OCI-LY1 (cell line): ENCODE measurements at regions not wholly inside any gene's neighbourhood (a gene's known extent, or its start where the extent isn't known, plus 50 kb on each side); places are given as distances from the start of the nearest gene placed in this dataset.

Source experiments
- EZH2 ChIP-seq: fragments of 200-600 bp; sonication (generic), shearing (Covaris generic); IDR thresholded peaks from 2 replicates; pipeline ENCODE4 v1.8.0; 2017; ENCODE audit warnings: borderline replicate concordance, mixed run types, mild to moderate bottlenecking, antibody characterized with exemption, low read length, moderate library complexity, mixed read lengths
- TF ChIP-seq, protein P1 (sequence below): fragments of 200-600 bp; sonication (generic), shearing (Covaris generic); IDR thresholded peaks from 2 replicates; pipeline ENCODE4 v1.5.1; 2017; ENCODE audit warnings: mild to moderate bottlenecking, antibody characterized with exemption, low read length, moderate library complexity, mixed read lengths

DNA sequence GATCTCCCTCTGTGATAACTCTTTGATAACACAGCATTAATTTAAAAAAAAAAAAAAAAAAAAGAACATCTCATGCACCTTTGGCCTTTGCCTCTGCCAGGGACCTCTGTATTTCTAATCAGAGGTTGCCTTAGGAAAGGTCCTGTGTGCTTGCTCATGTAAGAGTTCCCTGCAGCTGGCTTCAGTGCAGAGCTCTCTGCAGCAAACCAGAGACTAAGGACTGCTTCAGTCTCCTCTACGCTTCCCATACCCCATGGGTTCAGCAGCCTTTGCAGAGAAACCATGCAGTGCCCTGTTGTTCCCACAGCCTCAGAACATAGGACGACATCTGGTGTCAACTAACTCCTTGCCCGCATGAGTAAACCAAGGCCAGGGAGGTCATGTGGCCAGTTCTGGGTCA is 236.6 kb upstream of the KLHL29 start:
- TF ChIP-seq EZH2, result no peak
- TF ChIP-seq, protein P1, sequence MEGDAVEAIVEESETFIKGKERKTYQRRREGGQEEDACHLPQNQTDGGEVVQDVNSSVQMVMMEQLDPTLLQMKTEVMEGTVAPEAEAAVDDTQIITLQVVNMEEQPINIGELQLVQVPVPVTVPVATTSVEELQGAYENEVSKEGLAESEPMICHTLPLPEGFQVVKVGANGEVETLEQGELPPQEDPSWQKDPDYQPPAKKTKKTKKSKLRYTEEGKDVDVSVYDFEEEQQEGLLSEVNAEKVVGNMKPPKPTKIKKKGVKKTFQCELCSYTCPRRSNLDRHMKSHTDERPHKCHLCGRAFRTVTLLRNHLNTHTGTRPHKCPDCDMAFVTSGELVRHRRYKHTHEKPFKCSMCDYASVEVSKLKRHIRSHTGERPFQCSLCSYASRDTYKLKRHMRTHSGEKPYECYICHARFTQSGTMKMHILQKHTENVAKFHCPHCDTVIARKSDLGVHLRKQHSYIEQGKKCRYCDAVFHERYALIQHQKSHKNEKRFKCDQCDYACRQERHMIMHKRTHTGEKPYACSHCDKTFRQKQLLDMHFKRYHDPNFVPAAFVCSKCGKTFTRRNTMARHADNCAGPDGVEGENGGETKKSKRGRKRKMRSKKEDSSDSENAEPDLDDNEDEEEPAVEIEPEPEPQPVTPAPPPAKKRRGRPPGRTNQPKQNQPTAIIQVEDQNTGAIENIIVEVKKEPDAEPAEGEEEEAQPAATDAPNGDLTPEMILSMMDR, result no peak
